ENCODE measurements at regions not wholly inside any gene's neighbourhood (a gene's known extent, or its start where the extent isn't known, plus 50 kb on each side); places are given as distances from the start of the nearest gene placed in this dataset.

DNA sequence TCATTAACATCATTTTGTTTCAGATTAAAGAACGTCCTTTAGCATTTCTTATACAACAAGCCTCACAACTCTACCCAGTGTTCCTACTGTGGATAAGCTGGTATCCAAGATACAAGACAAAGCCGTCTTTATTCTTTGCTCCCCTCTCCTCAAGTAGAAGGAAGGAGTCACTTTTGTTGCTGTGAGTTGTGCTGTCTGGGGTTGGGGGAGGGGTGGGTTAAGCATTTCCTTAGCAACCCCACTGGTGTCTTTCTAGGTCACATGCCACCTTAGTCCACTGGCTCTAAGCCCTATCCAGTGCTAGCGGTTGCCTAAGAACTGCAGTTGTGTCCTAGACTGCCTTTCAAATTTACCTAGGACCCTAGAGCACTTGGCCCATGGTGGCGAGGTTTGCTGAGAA is 155.6 kb upstream of the PIEZO2 start:
- TF ChIP-seq, protein P1, sequence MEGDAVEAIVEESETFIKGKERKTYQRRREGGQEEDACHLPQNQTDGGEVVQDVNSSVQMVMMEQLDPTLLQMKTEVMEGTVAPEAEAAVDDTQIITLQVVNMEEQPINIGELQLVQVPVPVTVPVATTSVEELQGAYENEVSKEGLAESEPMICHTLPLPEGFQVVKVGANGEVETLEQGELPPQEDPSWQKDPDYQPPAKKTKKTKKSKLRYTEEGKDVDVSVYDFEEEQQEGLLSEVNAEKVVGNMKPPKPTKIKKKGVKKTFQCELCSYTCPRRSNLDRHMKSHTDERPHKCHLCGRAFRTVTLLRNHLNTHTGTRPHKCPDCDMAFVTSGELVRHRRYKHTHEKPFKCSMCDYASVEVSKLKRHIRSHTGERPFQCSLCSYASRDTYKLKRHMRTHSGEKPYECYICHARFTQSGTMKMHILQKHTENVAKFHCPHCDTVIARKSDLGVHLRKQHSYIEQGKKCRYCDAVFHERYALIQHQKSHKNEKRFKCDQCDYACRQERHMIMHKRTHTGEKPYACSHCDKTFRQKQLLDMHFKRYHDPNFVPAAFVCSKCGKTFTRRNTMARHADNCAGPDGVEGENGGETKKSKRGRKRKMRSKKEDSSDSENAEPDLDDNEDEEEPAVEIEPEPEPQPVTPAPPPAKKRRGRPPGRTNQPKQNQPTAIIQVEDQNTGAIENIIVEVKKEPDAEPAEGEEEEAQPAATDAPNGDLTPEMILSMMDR (conservative IDR thresholded peaks at IDR 0.05; ENCODE audit: low read depth, low read length): no peak
- H3K4me3 ChIP-seq (ENCODE audit: low read depth, low read length): no peak overlapping the region
- DNase-seq (ENCODE audit: low read depth): no peak

- DNase-seq (ENCODE audit: low read depth): no peak
- TF ChIP-seq, protein P1 (conservative IDR thresholded peaks at IDR 0.05; ENCODE audit: low read depth, low read length): no peak
- no peak overlapping the region for H3K4me3 ChIP-seq (ENCODE audit: low read depth, low read length)
Observed at GRCh38 chr18:11296946-11297345, 147.6 kb upstream of the PIEZO2 start.

GRCh38 chr18:11293794-11294193 is 144.4 kb upstream of the PIEZO2 start:
- no peak overlapping the region for H3K4me3 ChIP-seq (ENCODE audit: low read depth, low read length)
- TF ChIP-seq, protein P1 (conservative IDR thresholded peaks at IDR 0.05; ENCODE audit: low read depth, low read length): no peak
- no peak for DNase-seq (ENCODE audit: low read depth)

- TF ChIP-seq, protein P1 (conservative IDR thresholded peaks at IDR 0.05; ENCODE audit: low read depth, low read length): no peak
- no peak overlapping the region for H3K4me3 ChIP-seq (ENCODE audit: low read depth, low read length)
- no peak for DNase-seq (ENCODE audit: low read depth)
Observed at GRCh38 chr18:11290786-11291185, 141.4 kb upstream of the PIEZO2 start.

DNA sequence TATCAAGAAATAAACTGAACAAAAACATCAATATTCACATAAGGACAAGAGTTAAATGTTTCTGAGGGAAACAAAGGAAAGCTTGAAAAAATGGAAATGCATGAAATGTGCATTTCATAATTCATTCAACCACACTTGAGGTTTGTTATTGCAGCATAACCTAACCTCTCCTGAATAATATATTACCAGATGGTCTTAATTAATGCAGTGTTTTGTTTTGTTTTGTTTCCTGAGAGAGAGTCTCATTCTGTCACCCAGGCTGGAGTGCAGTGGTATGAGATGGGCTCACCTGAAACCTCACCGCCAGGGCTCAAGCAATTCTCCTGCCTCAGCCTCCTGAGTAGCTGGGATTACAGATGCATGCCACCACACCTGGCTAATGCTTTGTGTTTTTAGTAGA is 139.9 kb upstream of the PIEZO2 start:
- H3K4me3 ChIP-seq (ENCODE audit: low read depth, low read length): no peak overlapping the region
- TF ChIP-seq, protein P1 (conservative IDR thresholded peaks at IDR 0.05; ENCODE audit: low read depth, low read length): no peak
- DNase-seq (ENCODE audit: low read depth): no peak

DNA sequence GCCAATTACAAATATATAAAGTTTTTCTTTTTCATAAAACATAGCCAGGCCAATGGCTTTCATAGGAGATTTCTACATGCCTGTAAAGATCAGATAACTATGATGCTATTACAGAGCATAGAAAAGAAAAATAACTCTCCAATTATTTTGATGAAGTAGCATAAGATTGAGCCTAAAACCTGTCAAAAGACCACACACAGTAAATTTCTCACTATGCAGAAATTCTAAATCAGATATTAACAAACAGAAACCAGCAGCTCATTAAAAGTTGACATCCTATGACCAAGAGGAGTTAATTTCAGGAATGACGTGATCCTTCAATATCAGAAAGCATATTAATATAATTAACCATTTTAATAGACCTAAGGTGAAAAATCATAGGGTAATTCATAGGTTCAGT is 139.0 kb upstream of the PIEZO2 start:
- TF ChIP-seq, protein P1 (conservative IDR thresholded peaks at IDR 0.05; ENCODE audit: low read depth, low read length): no peak
- no peak for DNase-seq (ENCODE audit: low read depth)
- no peak overlapping the region for H3K4me3 ChIP-seq (ENCODE audit: low read depth, low read length)

GRCh38 chr18:11286431-11286830 is 137.1 kb upstream of the PIEZO2 start:
- no peak overlapping the region for H3K4me3 ChIP-seq (ENCODE audit: low read depth, low read length)
- DNase-seq (ENCODE audit: low read depth): no peak
- TF ChIP-seq, protein P1 (conservative IDR thresholded peaks at IDR 0.05; ENCODE audit: low read depth, low read length): no peak

Data from epithelial cell of proximal tubule (primary cell).